Fibroblast of skin of abdomen (primary cell): ENCODE measurements at regions not wholly inside any gene's neighbourhood (a gene's known extent, or its start where the extent isn't known, plus 50 kb on each side); places are given as distances from the start of the nearest gene placed in this dataset.
A peak's percentile ranks its signal among the peaks of the same experiment; 100 is the strongest.
"Not testable (repeated sequence)": the region's sequence is repeated elsewhere in the genome, so short reads cannot be mapped to it uniquely, and the experiment has no call there.

ENCODE experiments used
- DNase-seq: peaks from one replicate; pipeline ENCODE4 v3.0.0-alpha.2; 2013

- DNase-seq: no peak
These were observed 61.8 kb downstream of the SDR9C7 start for GRCh38 chr12:56872366-56872765.

GRCh38 chr12:56867216-56867615 lies 67.0 kb downstream of the SDR9C7 start:
- no peak for DNase-seq

- DNase-seq: no peak
These were observed 67.7 kb downstream of the SDR9C7 start for GRCh38 chr12:56866493-56866892.

GRCh38 chr12:56864318-56864717 lies 69.9 kb downstream of the SDR9C7 start:
- no peak for DNase-seq

GRCh38 chr12:56863789-56864188 lies 70.4 kb downstream of the SDR9C7 start:
- DNase-seq: no peak

GRCh38 chr12:56862264-56862663 lies 71.9 kb downstream of the SDR9C7 start:
- DNase-seq: no peak

GRCh38 chr12:56853392-56853978 lies 80.7 kb downstream of the SDR9C7 start:
- DNase-seq: not testable (repeated sequence)

- no peak for DNase-seq
These were observed 82.7 kb downstream of the SDR9C7 start for GRCh38 chr12:56851462-56851861.

GRCh38 chr12:56840922-56841321 lies 77.8 kb downstream of the HSD17B6 start:
- peak; percentile 27 for DNase-seq

GRCh38 chr12:56839915-56840325 lies 76.8 kb downstream of the HSD17B6 start:
- peak; percentile 24 for DNase-seq

- DNase-seq: no peak
These were observed 76.3 kb downstream of the HSD17B6 start for GRCh38 chr12:56839489-56839848.

- peak; percentile 17 for DNase-seq
These were observed 75.7 kb downstream of the HSD17B6 start for GRCh38 chr12:56838621-56839488.
